ENCODE measurements at regions not wholly inside any gene's neighbourhood (a gene's known extent, or its start where the extent isn't known, plus 50 kb on each side); places are given as distances from the start of the nearest gene placed in this dataset.

- H2BK15ac ChIP-seq (ENCODE audit: low read depth, low read length) = no peak overlapping the region
- no peak overlapping the region for H2BK20ac ChIP-seq (ENCODE audit: low read depth, low read length)
- intact Hi-C loops (cut with micrococcal nuclease) (no loop called here), dilution Hi-C loops (cut with HindIII; ENCODE audit: low sequenced_read_pairs, unreplicated experiment) (no loop called here), in situ Hi-C loops (cut with MboI; ENCODE audit: low sequenced_read_pairs) (no loop called here)
- no peak overlapping the region for H3K27ac ChIP-seq (ENCODE audit: insufficient read depth, low read length)
- no peak overlapping the region for H2AK5ac ChIP-seq (ENCODE audit: low read depth, low read length)
- H2BK120ac ChIP-seq (ENCODE audit: low read depth, low read length) = no peak overlapping the region
- no peaks in the 10 kb centered on the region for H3K27me3 ChIP-seq (ENCODE audit: control insufficient read depth, insufficient read depth, low read length)
- no peak overlapping the region for H2AK9ac ChIP-seq (replicated peaks; ENCODE audit: low read depth, low read length, poor library complexity)
- no CpG with 5 or more reads among the region's 4 CpGs for WGBS, 2 experiments (ENCODE audit: extremely low coverage in 2 of 2, insufficient read length in 1 of 2)
- H3K4me2 ChIP-seq (ENCODE audit: low read depth, low read length) = no peak overlapping the region
- ChIA-PET POLR2A (ENCODE audit: unreplicated experiment) (no interaction called here), CTCF (no interaction called here)
- no peak overlapping the region for H4K5ac ChIP-seq (ENCODE audit: low read depth, low read length)
- no TSS peak for BruUV-seq (replicated peaks)
- no peaks in the 10 kb centered on the region for H3K9me3 ChIP-seq (ENCODE audit: control insufficient read depth, insufficient read depth, low read length)
- no peaks in the 10 kb centered on the region for H3K79me1 ChIP-seq (ENCODE audit: low read depth in 1 of 2, low read length in 2 of 2)
- no peak overlapping the region for H3K9ac ChIP-seq (ENCODE audit: low read depth, low read length)
- H3K23ac ChIP-seq (ENCODE audit: low read depth, low read length) = no peak overlapping the region
- TF ChIP-seq FOS (IDR thresholded peaks at IDR 0.05; ENCODE audit: low read depth, low read length) = no peak
- no peak for TF ChIP-seq POLR2A (IDR thresholded peaks at IDR 0.05; ENCODE audit: low read depth, low read length)
- TF ChIP-seq RFX5 (IDR thresholded peaks at IDR 0.05; ENCODE audit: low read depth, low read length) = no peak
- TF ChIP-seq USF2 (IDR thresholded peaks at IDR 0.05; ENCODE audit: low read depth, low read length) = no peak
- TF ChIP-seq MAFK (IDR thresholded peaks at IDR 0.05; ENCODE audit: low read depth, low read length) = no peak
- TF ChIP-seq CTCF (conservative IDR thresholded peaks at IDR 0.05; ENCODE audit: low read depth, low read length) = no peak
- no peak for TF ChIP-seq RAD21 (IDR thresholded peaks at IDR 0.05; ENCODE audit: low read length)
- TF ChIP-seq NFE2L2 (IDR thresholded peaks at IDR 0.05; ENCODE audit: low read depth, low read length) = no peak
- no peak for TF ChIP-seq MAZ (IDR thresholded peaks at IDR 0.05; ENCODE audit: borderline replicate concordance, low read depth, low read length)
- TF ChIP-seq ELK1 (IDR thresholded peaks at IDR 0.05; ENCODE audit: borderline replicate concordance, low read depth, low read length) = no peak
- TF ChIP-seq RCOR1 (IDR thresholded peaks at IDR 0.05; ENCODE audit: insufficient replicate concordance, low read length) = no peak
- no peak for TF ChIP-seq BHLHE40 (IDR thresholded peaks at IDR 0.05; ENCODE audit: low read depth, low read length)
- no peak for TF ChIP-seq CEBPB (IDR thresholded peaks at IDR 0.05; ENCODE audit: low read depth, low read length)
- TF ChIP-seq CHD1 (IDR thresholded peaks at IDR 0.05; ENCODE audit: low read depth, low read length) = no peak
- H3K9me1 ChIP-seq (ENCODE audit: insufficient read depth, low read length) = no peaks in the 10 kb centered on the region
- no peaks in the 10 kb centered on the region for H3K36me3 ChIP-seq (ENCODE audit: control insufficient read depth, insufficient read depth, low read length)
- H3K4me3 ChIP-seq (ENCODE audit: insufficient read depth, low read depth, low read length) = no peak overlapping the region
- no peak overlapping the region for H2AFZ ChIP-seq (replicated peaks; ENCODE audit: low read length, poor library complexity)
- H3K4me1 ChIP-seq (ENCODE audit: control insufficient read depth, insufficient read depth, low read length) = no peaks in the 10 kb centered on the region
- H4K20me1 ChIP-seq (ENCODE audit: insufficient read depth, low read length) = no peaks in the 10 kb centered on the region; the same call in 1 of the 2 replicates
- no peak overlapping the region for H2BK5ac ChIP-seq (ENCODE audit: low read depth, low read length, poor library complexity, severe bottlenecking)
- H4K91ac ChIP-seq (ENCODE audit: insufficient read depth, low read depth, low read length) = no peak overlapping the region
- H4K8ac ChIP-seq (ENCODE audit: low read depth in 2 of 2, low read length in 2 of 2) = no peak overlapping the region
- ATAC-seq (ENCODE audit: low read depth) (no peak), DNase-seq (no peak)
- no peak overlapping the region for H3K18ac ChIP-seq (ENCODE audit: low read depth, low read length)
- H3K4ac ChIP-seq (ENCODE audit: low read depth, low read length) = no peak overlapping the region
- no peak overlapping the region for H3K56ac ChIP-seq (ENCODE audit: extremely low read depth, insufficient read depth, low read length)
- H3K14ac ChIP-seq (replicated peaks; ENCODE audit: low read depth, low read length) = no peak overlapping the region
Measured at GRCh38 chr15:29424118-29424517, 154.5 kb upstream of the NSMCE3 start.
